ENCODE measurements at regions not wholly inside any gene's neighbourhood (a gene's known extent, or its start where the extent isn't known, plus 50 kb on each side); places are given as distances from the start of the nearest gene placed in this dataset.

GRCh38 chr3:147640781-147641180 lies 231.6 kb downstream of the ZIC1 start:
- TF ChIP-seq CTCF (IDR thresholded peaks at IDR 0.05; ENCODE audit: low read depth, low read length) = peak; percentile 2
- DNase-seq (ENCODE audit: low read depth in 2 of 2) = no peak
- no peak overlapping the region for H3K4me3 ChIP-seq (replicated peaks in 1 of 2; ENCODE audit: low read depth in 2 of 2, low read length in 2 of 2)

- no peak for DNase-seq (ENCODE audit: low read depth in 2 of 2)
- no peak for TF ChIP-seq CTCF (IDR thresholded peaks at IDR 0.05; ENCODE audit: low read depth, low read length)
- no peak overlapping the region for H3K4me3 ChIP-seq (replicated peaks in 1 of 2; ENCODE audit: low read depth in 2 of 2, low read length in 2 of 2)
Observed at GRCh38 chr3:147645761-147646160, 236.6 kb downstream of the ZIC1 start.

GRCh38 chr3:147649475-147649874 lies 240.3 kb downstream of the ZIC1 start:
- H3K4me3 ChIP-seq (replicated peaks in 1 of 2; ENCODE audit: low read depth in 2 of 2, low read length in 2 of 2) = no peak overlapping the region
- no peak for DNase-seq (ENCODE audit: low read depth in 2 of 2)
- no peak for TF ChIP-seq CTCF (IDR thresholded peaks at IDR 0.05; ENCODE audit: low read depth, low read length)

GRCh38 chr3:147651107-147651778 lies 242.1 kb downstream of the ZIC1 start:
- no peak overlapping the region for H3K4me3 ChIP-seq (replicated peaks in 1 of 2; ENCODE audit: low read depth in 2 of 2, low read length in 2 of 2)
- TF ChIP-seq CTCF (IDR thresholded peaks at IDR 0.05; ENCODE audit: low read depth, low read length) = no peak
- peak; percentile 9 to 14 for DNase-seq (ENCODE audit: low read depth in 2 of 2)

GRCh38 chr3:147652651-147653366 lies 243.6 kb downstream of the ZIC1 start:
- H3K4me3 ChIP-seq (replicated peaks in 1 of 2; ENCODE audit: low read depth in 2 of 2, low read length in 2 of 2) = no peak overlapping the region
- no peak for TF ChIP-seq CTCF (IDR thresholded peaks at IDR 0.05; ENCODE audit: low read depth, low read length)
- peak in 1 of 2 donors; percentile 22 for DNase-seq (ENCODE audit: low read depth in 2 of 2)

GRCh38 chr3:147653367-147653923 lies 244.3 kb downstream of the ZIC1 start:
- no peak overlapping the region for H3K4me3 ChIP-seq (replicated peaks in 1 of 2; ENCODE audit: low read depth in 2 of 2, low read length in 2 of 2)
- no peak for DNase-seq (ENCODE audit: low read depth in 2 of 2)
- no peak for TF ChIP-seq CTCF (IDR thresholded peaks at IDR 0.05; ENCODE audit: low read depth, low read length)
